GM23338 (cell line): ENCODE measurements at regions not wholly inside any gene's neighbourhood (a gene's known extent, or its start where the extent isn't known, plus 50 kb on each side); places are given as distances from the start of the nearest gene placed in this dataset.

Source experiments
- ATAC-seq: fragments of 200-7000 bp; cut with Tn5 transposase; 3 replicates; pipeline ENCODE4 v1.9.1; 2020
- DNase-seq: peaks from one replicate; pipeline ENCODE4 v3.0.0-alpha.2; 2015; ENCODE audit warnings: low spot score
- H2AFZ ChIP-seq: fragments of 200-600 bp; sonication (generic); 2 replicates; pipeline ENCODE4 v1.8.0; 2016; ENCODE audit warnings: antibody characterized with exemption, mild to moderate bottlenecking, moderate library complexity
- H3F3A ChIP-seq: fragments of 200-600 bp; sonication (generic); replicated peaks from 2 replicates; pipeline ENCODE4 v1.8.0; 2017; ENCODE audit warnings: antibody characterized with exemption, mixed run types, low read depth
- H3K27ac ChIP-seq: fragments of 200-600 bp; sonication (generic); 2 replicates; pipeline ENCODE4 v1.6.1; 2016; ENCODE audit warnings: low read depth
- H3K27me3 ChIP-seq: fragments of 200-600 bp; sonication (generic); 2 replicates; pipeline ENCODE4 v1.8.0; 2016; ENCODE audit warnings: mild to moderate bottlenecking, mixed run types, moderate library complexity; ENCODE audit not compliant: insufficient read depth
- H3K36me3 ChIP-seq: fragments of 200-600 bp; sonication (generic); 2 replicates; pipeline ENCODE4 v1.8.0; 2016; ENCODE audit warnings: mild to moderate bottlenecking; ENCODE audit not compliant: insufficient read depth
- H3K4me1 ChIP-seq: fragments of 200-600 bp; sonication (generic); 2 replicates; pipeline ENCODE4 v1.8.0; 2016; ENCODE audit warnings: mild to moderate bottlenecking, moderate library complexity; ENCODE audit not compliant: insufficient read depth
- H3K4me2 ChIP-seq: fragments of 200-600 bp; sonication (generic); 2 replicates; pipeline ENCODE4 v1.7.1; 2017; ENCODE audit warnings: mixed run types
- H3K4me3 ChIP-seq: fragments of 200-600 bp; sonication (generic); 2 replicates; pipeline ENCODE4 v1.6.1; 2016; ENCODE audit warnings: mixed run types
- H3K79me2 ChIP-seq: fragments of 200-600 bp; sonication (generic); replicated peaks from 2 replicates; pipeline ENCODE4 v1.8.0; 2017; ENCODE audit warnings: mild to moderate bottlenecking; ENCODE audit not compliant: insufficient read depth
- H3K9me2 ChIP-seq: fragments of 200-600 bp; sonication (generic); 2 replicates; pipeline ENCODE4 v1.8.0; 2017; ENCODE audit not compliant: insufficient read depth
- H4K20me1 ChIP-seq: fragments of 200-600 bp; sonication (generic); replicated peaks from 2 replicates; pipeline ENCODE4 v1.8.0; 2017; ENCODE audit warnings: mild to moderate bottlenecking; ENCODE audit not compliant: insufficient read depth
- H3K27ac Mint-ChIP-seq: 2 replicates; pipeline ENCODE4 v1.8.0; 2020; ENCODE audit warnings: inconsistent platforms, mild to moderate bottlenecking, moderate library complexity, mixed read lengths
- H3K27me3 Mint-ChIP-seq: 3 replicates; pipeline ENCODE4 v1.8.0; 2022; ENCODE audit warnings: low read depth, mild to moderate bottlenecking, moderate library complexity, mixed read lengths, inconsistent platforms; ENCODE audit not compliant: insufficient read depth, poor library complexity
- H3K36me3 Mint-ChIP-seq: 3 replicates; pipeline ENCODE4 v1.8.0; 2021; ENCODE audit warnings: low read depth, mild to moderate bottlenecking, inconsistent platforms, moderate library complexity, mixed read lengths
- H3K4me1 Mint-ChIP-seq: 3 replicates; pipeline ENCODE4 v1.8.0; 2020; ENCODE audit warnings: mild to moderate bottlenecking, inconsistent platforms, mixed read lengths
- H3K4me3 Mint-ChIP-seq: 3 replicates; pipeline ENCODE4 v1.8.0; 2021; ENCODE audit warnings: moderate library complexity, mild to moderate bottlenecking, inconsistent platforms, mixed read lengths
- H3K9me3 Mint-ChIP-seq: 3 replicates; pipeline ENCODE4 v1.8.0; 2020; ENCODE audit warnings: moderate library complexity, mild to moderate bottlenecking, inconsistent platforms, mixed read lengths
- EZH2 ChIP-seq: fragments of 200-600 bp; sonication (generic); IDR thresholded peaks from one replicate; pipeline ENCODE4 v1.8.0; 2017; ENCODE audit warnings: antibody characterized with exemption, mild to moderate bottlenecking, low read depth; ENCODE audit not compliant: unreplicated experiment
- NANOG ChIP-seq: IDR thresholded peaks from 2 replicates; pipeline ENCODE4 v1.6.1; 2016; ENCODE audit warnings: antibody characterized with exemption, borderline replicate concordance
- POLR2AphosphoS5 ChIP-seq: IDR thresholded peaks from 2 replicates; pipeline ENCODE4 v1.6.1; 2016; ENCODE audit warnings: antibody characterized with exemption, low read depth
- STAT1 ChIP-seq: IDR thresholded peaks from one replicate; pipeline ENCODE4 v1.6.1; 2016; ENCODE audit warnings: antibody characterized with exemption; ENCODE audit not compliant: unreplicated experiment
- ZNF114 ChIP-seq: fragments of 250-450 bp; sonication (Bioruptor Pico); IDR thresholded peaks from 2 replicates; pipeline ENCODE4 v1.5.0; 2020; ENCODE audit warnings: mild to moderate bottlenecking, moderate library complexity
- TF ChIP-seq, protein P1 (sequence below): IDR thresholded peaks from one replicate; pipeline ENCODE4 v1.6.1; 2018; ENCODE audit warnings: antibody characterized with exemption; ENCODE audit not compliant: unreplicated experiment
- TF ChIP-seq, protein P2 (sequence below): IDR thresholded peaks from 2 replicates; pipeline ENCODE4 v1.6.1; 2016; ENCODE audit warnings: antibody characterized with exemption

DNA sequence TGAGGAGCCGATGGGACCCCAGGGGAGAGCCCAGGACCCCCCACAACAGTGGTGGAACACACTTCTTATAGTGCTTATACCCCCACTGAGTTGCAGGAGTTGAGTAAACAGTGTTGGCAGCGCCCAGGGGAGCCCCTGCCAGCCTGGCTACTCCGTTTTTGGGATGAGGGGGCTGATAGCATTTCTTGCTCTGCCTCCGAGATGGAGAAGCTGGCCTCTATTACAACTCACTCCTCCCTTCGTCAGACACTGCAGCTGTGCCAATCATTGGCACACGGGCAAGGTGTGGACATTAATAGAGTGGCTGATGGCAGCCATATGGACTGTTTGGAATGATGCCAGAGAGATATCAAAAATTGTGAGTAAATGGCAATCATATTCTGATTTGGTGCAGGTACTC lies 94.9 kb upstream of the TMPO start:
- H3K27me3 ChIP-seq = no peaks in the 10 kb centered on the region
- H3K4me1 ChIP-seq = peaks cover 7% of the 10 kb centered on the region; the same call in 1 of the 2 replicates
- ATAC-seq = no peak
- TF ChIP-seq NANOG = no peak
- H2AFZ ChIP-seq = peak overlapping the region; percentile 0
- Mint-ChIP-seq H3K4me1 (peaks cover 22% of the 10 kb centered on the region), H3K4me3 (no peak overlapping the region), H3K9me3 (no peaks in the 10 kb centered on the region), H3K27me3 (peaks cover 4% of the 10 kb centered on the region), H3K27ac (no peak overlapping the region), H3K36me3 (no peaks in the 10 kb centered on the region)
- H3K4me2 ChIP-seq = no peak overlapping the region
- H3K79me2 ChIP-seq = no peaks in the 10 kb centered on the region
- H3F3A ChIP-seq = no peaks in the 10 kb centered on the region
- H3K36me3 ChIP-seq = no peaks in the 10 kb centered on the region
- no peaks in the 10 kb centered on the region for H3K9me2 ChIP-seq
- DNase-seq = no peak
- no peaks in the 10 kb centered on the region for H4K20me1 ChIP-seq
- no peak overlapping the region for H3K4me3 ChIP-seq
- H3K27ac ChIP-seq = no peak overlapping the region

DNA sequence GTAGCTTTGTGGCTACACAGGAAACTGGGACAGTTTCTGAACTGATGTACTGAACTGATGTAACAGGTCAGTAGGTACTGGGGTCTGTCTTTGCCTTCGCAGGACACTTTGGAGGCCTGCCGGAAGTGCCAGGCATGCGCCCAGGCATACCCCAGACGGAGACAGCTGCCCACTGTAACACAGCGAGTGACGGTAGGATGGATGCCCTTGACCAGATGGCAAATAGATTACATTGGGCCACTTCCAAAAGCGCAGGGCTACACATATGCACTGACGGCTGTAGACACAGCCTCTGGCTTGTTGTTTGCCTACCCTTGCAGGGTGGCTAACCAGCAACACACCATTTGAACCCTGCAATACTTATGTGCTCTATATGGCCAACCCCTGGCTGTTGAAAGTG lies 94.1 kb upstream of the TMPO start:
- no peak overlapping the region for H3K27ac Mint-ChIP-seq
- ATAC-seq (no peak), DNase-seq (no peak)
- Histone ChIP-seq H3K4me1 (peaks cover 7% of the 10 kb centered on the region; the same call in 1 of the 2 replicates), H3F3A (no peaks in the 10 kb centered on the region), H3K9me2 (no peaks in the 10 kb centered on the region), H3K79me2 (no peaks in the 10 kb centered on the region), H3K27ac (no peak overlapping the region), H2AFZ (no peak overlapping the region), H3K4me2 (no peak overlapping the region), H3K27me3 (no peaks in the 10 kb centered on the region), H3K36me3 (no peaks in the 10 kb centered on the region), H4K20me1 (no peaks in the 10 kb centered on the region), H3K4me3 (no peak overlapping the region)
- H3K4me3 Mint-ChIP-seq = no peak overlapping the region
- peaks cover 22% of the 10 kb centered on the region for H3K4me1 Mint-ChIP-seq
- H3K27me3 Mint-ChIP-seq = peaks cover 4% of the 10 kb centered on the region
- H3K9me3 Mint-ChIP-seq = no peaks in the 10 kb centered on the region
- H3K36me3 Mint-ChIP-seq = no peaks in the 10 kb centered on the region
- TF ChIP-seq ZNF114 (CRISPR knock-in tag) (no peak), POLR2AphosphoS5 (no peak), STAT1 (no peak)
- TF ChIP-seq, protein P1, sequence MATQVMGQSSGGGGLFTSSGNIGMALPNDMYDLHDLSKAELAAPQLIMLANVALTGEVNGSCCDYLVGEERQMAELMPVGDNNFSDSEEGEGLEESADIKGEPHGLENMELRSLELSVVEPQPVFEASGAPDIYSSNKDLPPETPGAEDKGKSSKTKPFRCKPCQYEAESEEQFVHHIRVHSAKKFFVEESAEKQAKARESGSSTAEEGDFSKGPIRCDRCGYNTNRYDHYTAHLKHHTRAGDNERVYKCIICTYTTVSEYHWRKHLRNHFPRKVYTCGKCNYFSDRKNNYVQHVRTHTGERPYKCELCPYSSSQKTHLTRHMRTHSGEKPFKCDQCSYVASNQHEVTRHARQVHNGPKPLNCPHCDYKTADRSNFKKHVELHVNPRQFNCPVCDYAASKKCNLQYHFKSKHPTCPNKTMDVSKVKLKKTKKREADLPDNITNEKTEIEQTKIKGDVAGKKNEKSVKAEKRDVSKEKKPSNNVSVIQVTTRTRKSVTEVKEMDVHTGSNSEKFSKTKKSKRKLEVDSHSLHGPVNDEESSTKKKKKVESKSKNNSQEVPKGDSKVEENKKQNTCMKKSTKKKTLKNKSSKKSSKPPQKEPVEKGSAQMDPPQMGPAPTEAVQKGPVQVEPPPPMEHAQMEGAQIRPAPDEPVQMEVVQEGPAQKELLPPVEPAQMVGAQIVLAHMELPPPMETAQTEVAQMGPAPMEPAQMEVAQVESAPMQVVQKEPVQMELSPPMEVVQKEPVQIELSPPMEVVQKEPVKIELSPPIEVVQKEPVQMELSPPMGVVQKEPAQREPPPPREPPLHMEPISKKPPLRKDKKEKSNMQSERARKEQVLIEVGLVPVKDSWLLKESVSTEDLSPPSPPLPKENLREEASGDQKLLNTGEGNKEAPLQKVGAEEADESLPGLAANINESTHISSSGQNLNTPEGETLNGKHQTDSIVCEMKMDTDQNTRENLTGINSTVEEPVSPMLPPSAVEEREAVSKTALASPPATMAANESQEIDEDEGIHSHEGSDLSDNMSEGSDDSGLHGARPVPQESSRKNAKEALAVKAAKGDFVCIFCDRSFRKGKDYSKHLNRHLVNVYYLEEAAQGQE = no peak

DNA sequence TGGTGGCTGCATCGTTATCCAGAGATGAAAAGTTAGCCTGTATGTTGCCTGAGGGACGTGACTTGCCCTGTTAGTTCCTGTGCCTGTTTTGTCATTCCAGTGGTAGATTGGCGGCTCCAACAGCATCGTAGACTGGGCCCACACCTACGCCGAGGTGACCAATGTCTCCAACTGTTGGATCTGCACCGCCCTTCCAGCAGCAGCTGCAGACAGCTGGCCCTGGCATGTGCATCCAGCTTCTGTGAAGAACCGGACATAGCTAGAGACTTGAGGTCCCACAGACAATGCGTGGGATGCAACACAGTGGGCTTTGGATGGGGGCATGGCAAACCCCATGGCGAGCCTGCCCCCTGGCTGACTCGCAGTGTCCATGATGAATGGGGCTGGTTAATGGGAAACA lies 93.0 kb upstream of the TMPO start:
- Histone ChIP-seq H4K20me1 (no peaks in the 10 kb centered on the region), H3K4me3 (no peak overlapping the region), H3K79me2 (no peaks in the 10 kb centered on the region), H3K9me2 (no peaks in the 10 kb centered on the region), H3K4me1 (peaks cover 7% of the 10 kb centered on the region; the same call in 1 of the 2 replicates), H3K27me3 (no peaks in the 10 kb centered on the region), H2AFZ (no peak overlapping the region), H3F3A (no peaks in the 10 kb centered on the region), H3K4me2 (no peak overlapping the region), H3K27ac (no peak overlapping the region), H3K36me3 (no peaks in the 10 kb centered on the region)
- TF ChIP-seq POLR2AphosphoS5 (no peak), EZH2 (no peak)
- TF ChIP-seq, protein P2, sequence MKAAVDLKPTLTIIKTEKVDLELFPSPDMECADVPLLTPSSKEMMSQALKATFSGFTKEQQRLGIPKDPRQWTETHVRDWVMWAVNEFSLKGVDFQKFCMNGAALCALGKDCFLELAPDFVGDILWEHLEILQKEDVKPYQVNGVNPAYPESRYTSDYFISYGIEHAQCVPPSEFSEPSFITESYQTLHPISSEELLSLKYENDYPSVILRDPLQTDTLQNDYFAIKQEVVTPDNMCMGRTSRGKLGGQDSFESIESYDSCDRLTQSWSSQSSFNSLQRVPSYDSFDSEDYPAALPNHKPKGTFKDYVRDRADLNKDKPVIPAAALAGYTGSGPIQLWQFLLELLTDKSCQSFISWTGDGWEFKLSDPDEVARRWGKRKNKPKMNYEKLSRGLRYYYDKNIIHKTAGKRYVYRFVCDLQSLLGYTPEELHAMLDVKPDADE = no peak
- H3K36me3 Mint-ChIP-seq = no peaks in the 10 kb centered on the region
- peaks cover 4% of the 10 kb centered on the region for H3K27me3 Mint-ChIP-seq
- no peak overlapping the region for H3K4me3 Mint-ChIP-seq
- no peak for DNase-seq
- peaks cover 20% of the 10 kb centered on the region for H3K4me1 Mint-ChIP-seq
- H3K9me3 Mint-ChIP-seq = no peaks in the 10 kb centered on the region
- no peak overlapping the region for H3K27ac Mint-ChIP-seq
- no peak for ATAC-seq
